HEK293 (cell line): ENCODE measurements at regions not wholly inside any gene's neighbourhood (a gene's known extent, or its start where the extent isn't known, plus 50 kb on each side); places are given as distances from the start of the nearest gene placed in this dataset.

Experiments used
- CTCF ChIA-PET: fragments of 350-600 bp; formaldehyde crosslinking; extraction: SDS; loops from one replicate; lab custom pipeline; 2021; ENCODE audit warnings: antibody characterized with exemption; lab: Yijun Ruan, JAX
- POLR2A ChIA-PET: fragments of 300-600 bp; formaldehyde crosslinking; extraction: SDS; loops from one replicate; lab custom pipeline; 2020; ENCODE audit warnings: antibody characterized with exemption, inconsistent platforms; lab: Yijun Ruan, JAX
- H3K27ac ChIP-seq: fragments of 200-500 bp; sonication (Bioruptor generic); 2 replicates; pipeline ENCODE4 v1.5.1; 2014; ENCODE audit warnings: low read depth, low read length, control low read depth, inconsistent platforms; ENCODE audit errors: extremely low read depth
- H3K36me3 ChIP-seq, 2 experiments: fragments of 200-500 bp in 1 of 2; sonication (Bioruptor generic) in 1 of 2; 1 replicate in 1 of 2; 2 replicates in 1 of 2; pipeline ENCODE4 v1.5.1; 2014 to 2017; ENCODE audit warnings: inconsistent platforms in 2 of 2, low read length in 2 of 2; ENCODE audit not compliant: control insufficient read depth in 2 of 2, insufficient read depth in 1 of 2
- H3K4me1 ChIP-seq: fragments of 200-500 bp; sonication (Bioruptor generic); 2 replicates; pipeline ENCODE4 v1.5.1; 2014; ENCODE audit warnings: mild to moderate bottlenecking, low read length, inconsistent platforms; ENCODE audit not compliant: control insufficient read depth, insufficient read depth
- H3K4me3 ChIP-seq: 2 replicates; pipeline ENCODE4 v1.5.1; 2011; ENCODE audit warnings: low read depth, mild to moderate bottlenecking, control low read depth, low read length, moderate library complexity
- H3K9me3 ChIP-seq: fragments of 200-500 bp; sonication (Bioruptor generic); 2 replicates; pipeline ENCODE4 v1.5.1; 2014; ENCODE audit warnings: low read depth, low read length, inconsistent platforms; ENCODE audit not compliant: control insufficient read depth, insufficient read depth
- HOXA7 ChIP-seq: sonication (generic); formaldehyde crosslinking; IDR thresholded peaks from 2 replicates; pipeline ENCODE4 v1.8.1; 2022; ENCODE audit warnings: missing genetic modification reagents, borderline replicate concordance
- KLF17 ChIP-seq: fragments of 450-650 bp; formaldehyde crosslinking; IDR thresholded peaks from 2 replicates; pipeline ENCODE4 v1.5.1; 2016; ENCODE audit warnings: missing biosample characterization, missing genetic modification characterization
- PRDM4 ChIP-seq: fragments of 450-650 bp; formaldehyde crosslinking; IDR thresholded peaks from 2 replicates; pipeline ENCODE4 v1.5.1; 2017; ENCODE audit warnings: missing biosample characterization, missing genetic modification characterization
- ZBTB8A ChIP-seq: fragments of 450-650 bp; formaldehyde crosslinking; IDR thresholded peaks from 2 replicates; pipeline ENCODE4 v1.5.1; 2016; ENCODE audit warnings: missing biosample characterization, missing genetic modification characterization
- ZFP41 ChIP-seq: fragments of 450-650 bp; formaldehyde crosslinking; IDR thresholded peaks from 2 replicates; pipeline ENCODE4 v1.5.1; 2016; ENCODE audit warnings: missing biosample characterization, missing genetic modification characterization, borderline replicate concordance
- ZNF132 ChIP-seq: fragments of 450-650 bp; formaldehyde crosslinking; IDR thresholded peaks from 2 replicates; pipeline ENCODE4 v1.5.1; 2017; ENCODE audit warnings: missing biosample characterization, missing genetic modification characterization, borderline replicate concordance
- ZNF324 ChIP-seq: fragments of 450-650 bp; formaldehyde crosslinking; IDR thresholded peaks from 2 replicates; pipeline ENCODE4 v1.5.1; 2016; ENCODE audit warnings: missing biosample characterization, missing genetic modification characterization
- ZNF433 ChIP-seq: fragments of 450-650 bp; formaldehyde crosslinking; IDR thresholded peaks from 2 replicates; pipeline ENCODE4 v1.5.1; 2016; ENCODE audit warnings: missing biosample characterization, missing genetic modification characterization, low read depth
- ZNF530 ChIP-seq: fragments of 450-650 bp; formaldehyde crosslinking; IDR thresholded peaks from 2 replicates; pipeline ENCODE4 v1.5.1; 2016; ENCODE audit warnings: low read depth, missing biosample characterization, missing genetic modification characterization
- ZNF76 ChIP-seq: fragments of 450-650 bp; formaldehyde crosslinking; IDR thresholded peaks from 2 replicates; pipeline ENCODE4; 2016; ENCODE audit warnings: low read depth, missing biosample characterization, missing genetic modification characterization, borderline replicate concordance
- TF ChIP-seq, protein P1 (sequence below): sonication (generic); formaldehyde crosslinking; IDR thresholded peaks from 2 replicates; pipeline ENCODE4 v1.8.1; 2022; ENCODE audit warnings: mild to moderate bottlenecking, moderate library complexity, missing genetic modification reagents
- TF ChIP-seq, protein P2 (sequence below): fragments of 450-650 bp; formaldehyde crosslinking; IDR thresholded peaks from 2 replicates; pipeline ENCODE4 v1.5.1; 2016; ENCODE audit warnings: missing biosample characterization, missing genetic modification characterization, borderline replicate concordance
- TF ChIP-seq, protein P3 (sequence below): fragments of 450-650 bp; formaldehyde crosslinking; IDR thresholded peaks from 2 replicates; pipeline ENCODE4 v1.5.1; 2016; ENCODE audit warnings: missing biosample characterization, missing genetic modification characterization

GRCh38 chr3:43212914-43213611 is 73.3 kb upstream of the SNRK start (continued):
- no peak for TF ChIP-seq KLF17
- TF ChIP-seq, protein P1, sequence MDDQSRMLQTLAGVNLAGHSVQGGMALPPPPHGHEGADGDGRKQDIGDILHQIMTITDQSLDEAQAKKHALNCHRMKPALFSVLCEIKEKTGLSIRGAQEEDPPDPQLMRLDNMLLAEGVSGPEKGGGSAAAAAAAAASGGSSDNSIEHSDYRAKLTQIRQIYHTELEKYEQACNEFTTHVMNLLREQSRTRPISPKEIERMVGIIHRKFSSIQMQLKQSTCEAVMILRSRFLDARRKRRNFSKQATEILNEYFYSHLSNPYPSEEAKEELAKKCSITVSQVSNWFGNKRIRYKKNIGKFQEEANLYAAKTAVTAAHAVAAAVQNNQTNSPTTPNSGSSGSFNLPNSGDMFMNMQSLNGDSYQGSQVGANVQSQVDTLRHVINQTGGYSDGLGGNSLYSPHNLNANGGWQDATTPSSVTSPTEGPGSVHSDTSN (CRISPR knock-in tag): no peak
- no peak for TF ChIP-seq ZNF76 (tag by site-specific recombination)
- TF ChIP-seq, protein P2, sequence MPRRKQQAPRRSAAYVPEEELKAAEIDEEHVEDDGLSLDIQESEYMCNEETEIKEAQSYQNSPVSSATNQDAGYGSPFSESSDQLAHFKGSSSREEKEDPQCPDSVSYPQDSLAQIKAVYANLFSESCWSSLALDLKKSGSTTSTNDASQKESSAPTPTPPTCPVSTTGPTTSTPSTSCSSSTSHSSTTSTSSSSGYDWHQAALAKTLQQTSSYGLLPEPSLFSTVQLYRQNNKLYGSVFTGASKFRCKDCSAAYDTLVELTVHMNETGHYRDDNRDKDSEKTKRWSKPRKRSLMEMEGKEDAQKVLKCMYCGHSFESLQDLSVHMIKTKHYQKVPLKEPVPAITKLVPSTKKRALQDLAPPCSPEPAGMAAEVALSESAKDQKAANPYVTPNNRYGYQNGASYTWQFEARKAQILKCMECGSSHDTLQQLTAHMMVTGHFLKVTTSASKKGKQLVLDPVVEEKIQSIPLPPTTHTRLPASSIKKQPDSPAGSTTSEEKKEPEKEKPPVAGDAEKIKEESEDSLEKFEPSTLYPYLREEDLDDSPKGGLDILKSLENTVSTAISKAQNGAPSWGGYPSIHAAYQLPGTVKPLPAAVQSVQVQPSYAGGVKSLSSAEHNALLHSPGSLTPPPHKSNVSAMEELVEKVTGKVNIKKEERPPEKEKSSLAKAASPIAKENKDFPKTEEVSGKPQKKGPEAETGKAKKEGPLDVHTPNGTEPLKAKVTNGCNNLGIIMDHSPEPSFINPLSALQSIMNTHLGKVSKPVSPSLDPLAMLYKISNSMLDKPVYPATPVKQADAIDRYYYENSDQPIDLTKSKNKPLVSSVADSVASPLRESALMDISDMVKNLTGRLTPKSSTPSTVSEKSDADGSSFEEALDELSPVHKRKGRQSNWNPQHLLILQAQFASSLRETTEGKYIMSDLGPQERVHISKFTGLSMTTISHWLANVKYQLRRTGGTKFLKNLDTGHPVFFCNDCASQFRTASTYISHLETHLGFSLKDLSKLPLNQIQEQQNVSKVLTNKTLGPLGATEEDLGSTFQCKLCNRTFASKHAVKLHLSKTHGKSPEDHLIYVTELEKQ (tag by site-specific recombination): no peak
- no peak for TF ChIP-seq ZFP41

GRCh38 chr3:43211681-43212080 is 74.7 kb upstream of the SNRK start:
- H3K36me3 ChIP-seq: no peaks in the 10 kb centered on the region
- TF ChIP-seq ZNF530 (tag by site-specific recombination) (no peak), ZNF132 (no peak), ZNF324 (tag by site-specific recombination) (no peak), ZBTB8A (tag by site-specific recombination) (no peak), ZNF433 (tag by site-specific recombination) (no peak), PRDM4 (tag by site-specific recombination) (no peak), HOXA7 (CRISPR knock-in tag) (no peak)
- TF ChIP-seq, protein P3, sequence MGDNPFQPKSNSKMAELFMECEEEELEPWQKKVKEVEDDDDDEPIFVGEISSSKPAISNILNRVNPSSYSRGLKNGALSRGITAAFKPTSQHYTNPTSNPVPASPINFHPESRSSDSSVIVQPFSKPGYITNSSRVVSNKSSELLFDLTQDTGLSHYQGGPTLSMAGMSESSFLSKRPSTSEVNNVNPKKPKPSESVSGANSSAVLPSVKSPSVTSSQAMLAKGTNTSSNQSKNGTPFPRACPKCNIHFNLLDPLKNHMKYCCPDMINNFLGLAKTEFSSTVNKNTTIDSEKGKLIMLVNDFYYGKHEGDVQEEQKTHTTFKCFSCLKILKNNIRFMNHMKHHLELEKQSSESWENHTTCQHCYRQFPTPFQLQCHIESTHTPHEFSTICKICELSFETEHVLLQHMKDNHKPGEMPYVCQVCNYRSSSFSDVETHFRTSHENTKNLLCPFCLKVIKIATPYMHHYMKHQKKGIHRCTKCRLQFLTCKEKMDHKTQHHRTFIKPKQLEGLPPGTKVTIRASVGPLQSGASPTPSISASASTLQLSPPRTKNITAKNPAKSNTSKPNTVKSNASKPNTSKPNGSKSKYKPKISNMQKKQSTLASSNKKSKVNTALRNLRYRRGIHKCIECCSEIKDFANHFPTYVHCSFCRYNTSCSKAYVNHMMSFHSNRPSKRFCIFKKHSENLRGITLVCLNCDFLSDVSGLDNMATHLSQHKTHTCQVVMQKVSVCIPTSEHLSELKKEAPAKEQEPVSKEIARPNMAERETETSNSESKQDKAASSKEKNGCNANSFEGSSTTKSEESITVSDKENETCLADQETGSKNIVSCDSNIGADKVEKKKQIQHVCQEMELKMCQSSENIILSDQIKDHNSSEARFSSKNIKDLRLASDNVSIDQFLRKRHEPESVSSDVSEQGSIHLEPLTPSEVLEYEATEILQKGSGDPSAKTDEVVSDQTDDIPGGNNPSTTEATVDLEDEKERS (tag by site-specific recombination): no peak
- ChIA-PET POLR2A (no interaction called here), CTCF (interaction anchor here (0.7 kb wide), 1 partner anchor 198 kb away, joined by 4 read pairs; no protein-coding TSS in a partner anchor)
- no peak overlapping the region for H3K27ac ChIP-seq
- H3K4me3 ChIP-seq: no peak overlapping the region
- H3K9me3 ChIP-seq: no peaks in the 10 kb centered on the region
- no peaks in the 10 kb centered on the region for H3K4me1 ChIP-seq
